ENCODE measurements at regions not wholly inside any gene's neighbourhood (a gene's known extent, or its start where the extent isn't known, plus 50 kb on each side); places are given as distances from the start of the nearest gene placed in this dataset.

DNA sequence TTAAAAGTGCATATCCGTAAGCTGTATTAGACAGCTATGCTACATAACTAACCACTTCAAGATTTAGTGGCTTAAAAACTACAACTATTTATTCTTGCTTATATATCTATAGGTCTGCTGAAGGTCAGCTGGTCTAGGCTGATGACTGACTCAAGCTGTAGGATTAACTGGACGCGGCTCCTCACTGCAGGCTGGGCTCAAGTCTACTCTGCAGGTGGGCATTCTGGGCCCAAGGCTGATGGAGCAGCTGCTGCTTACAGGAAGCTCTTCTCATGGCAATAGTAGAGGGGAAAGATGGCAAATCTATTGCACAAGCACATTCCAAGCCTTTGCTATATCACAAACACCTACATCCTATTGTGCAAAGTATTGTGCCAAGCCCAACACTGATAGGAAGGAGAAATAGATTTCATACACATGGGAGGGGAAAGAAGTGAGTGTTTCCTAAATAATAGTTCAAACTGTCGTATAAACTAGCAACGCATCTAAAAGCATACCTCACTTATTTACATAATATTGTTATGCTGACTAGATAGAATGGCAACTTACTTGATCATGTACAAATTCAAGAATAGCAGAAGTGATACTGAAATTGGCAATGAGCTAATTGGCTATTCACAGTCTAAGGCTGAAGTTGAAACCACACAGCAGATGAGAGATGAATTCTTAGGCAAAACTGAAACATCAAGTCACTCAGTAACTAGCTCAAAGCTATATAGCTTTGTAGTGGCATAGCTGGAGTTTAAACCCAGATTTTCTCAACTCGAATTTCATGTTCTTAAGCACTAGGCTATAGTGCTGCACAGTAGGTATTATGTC, 263.8 kb downstream of the NKX6-1 start:
- TF ChIP-seq, protein P1, sequence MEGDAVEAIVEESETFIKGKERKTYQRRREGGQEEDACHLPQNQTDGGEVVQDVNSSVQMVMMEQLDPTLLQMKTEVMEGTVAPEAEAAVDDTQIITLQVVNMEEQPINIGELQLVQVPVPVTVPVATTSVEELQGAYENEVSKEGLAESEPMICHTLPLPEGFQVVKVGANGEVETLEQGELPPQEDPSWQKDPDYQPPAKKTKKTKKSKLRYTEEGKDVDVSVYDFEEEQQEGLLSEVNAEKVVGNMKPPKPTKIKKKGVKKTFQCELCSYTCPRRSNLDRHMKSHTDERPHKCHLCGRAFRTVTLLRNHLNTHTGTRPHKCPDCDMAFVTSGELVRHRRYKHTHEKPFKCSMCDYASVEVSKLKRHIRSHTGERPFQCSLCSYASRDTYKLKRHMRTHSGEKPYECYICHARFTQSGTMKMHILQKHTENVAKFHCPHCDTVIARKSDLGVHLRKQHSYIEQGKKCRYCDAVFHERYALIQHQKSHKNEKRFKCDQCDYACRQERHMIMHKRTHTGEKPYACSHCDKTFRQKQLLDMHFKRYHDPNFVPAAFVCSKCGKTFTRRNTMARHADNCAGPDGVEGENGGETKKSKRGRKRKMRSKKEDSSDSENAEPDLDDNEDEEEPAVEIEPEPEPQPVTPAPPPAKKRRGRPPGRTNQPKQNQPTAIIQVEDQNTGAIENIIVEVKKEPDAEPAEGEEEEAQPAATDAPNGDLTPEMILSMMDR (IDR thresholded peaks at IDR 0.05; ENCODE audit: low read depth, low read length, missing control alignments), result no peak
- H3K4me3 ChIP-seq (replicated peaks; ENCODE audit: low read depth, low read length), result no peak overlapping the region
- DNase-seq (ENCODE audit: extremely low read depth, low read depth), result no peak

DNA sequence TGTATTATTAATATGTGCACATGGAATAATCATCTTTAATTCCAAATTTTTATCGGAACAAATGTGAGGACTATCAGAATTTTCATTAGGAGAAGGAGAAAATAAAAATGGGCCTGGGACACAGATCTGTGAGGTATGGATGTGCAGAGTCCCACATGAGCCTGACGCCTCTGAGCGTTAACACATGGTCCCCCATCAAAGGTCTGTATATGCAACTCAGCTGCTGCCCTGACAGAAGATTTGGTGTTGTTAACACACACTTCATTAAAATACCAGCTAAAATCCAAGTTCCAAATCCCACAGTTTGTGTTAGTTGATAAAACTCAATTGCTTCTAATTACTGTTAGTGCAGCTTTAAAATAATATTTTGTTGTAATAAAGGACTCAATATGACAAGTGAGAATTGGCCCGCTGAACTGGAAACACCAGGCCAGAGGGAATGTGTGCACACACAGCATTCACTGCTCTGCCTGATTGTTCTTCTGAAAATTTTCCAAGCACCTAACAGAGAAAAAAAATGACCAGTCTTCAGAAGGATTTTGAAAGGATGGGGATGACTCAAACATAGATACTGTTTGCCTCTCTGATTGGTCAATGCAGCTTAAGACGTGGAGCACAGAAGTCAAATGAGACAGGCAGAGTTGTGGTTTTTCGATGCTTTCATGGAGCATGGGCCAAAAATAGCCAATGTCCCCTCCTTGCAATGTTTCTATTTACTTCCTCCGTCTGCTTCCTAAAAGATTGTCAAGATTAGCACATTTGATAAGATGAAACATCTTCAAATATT, 266.6 kb downstream of the NKX6-1 start:
- no peak for DNase-seq (ENCODE audit: extremely low read depth, low read depth)
- TF ChIP-seq, protein P1 (IDR thresholded peaks at IDR 0.05; ENCODE audit: low read depth, low read length, missing control alignments), result no peak
- no peak overlapping the region for H3K4me3 ChIP-seq (replicated peaks; ENCODE audit: low read depth, low read length)

DNA sequence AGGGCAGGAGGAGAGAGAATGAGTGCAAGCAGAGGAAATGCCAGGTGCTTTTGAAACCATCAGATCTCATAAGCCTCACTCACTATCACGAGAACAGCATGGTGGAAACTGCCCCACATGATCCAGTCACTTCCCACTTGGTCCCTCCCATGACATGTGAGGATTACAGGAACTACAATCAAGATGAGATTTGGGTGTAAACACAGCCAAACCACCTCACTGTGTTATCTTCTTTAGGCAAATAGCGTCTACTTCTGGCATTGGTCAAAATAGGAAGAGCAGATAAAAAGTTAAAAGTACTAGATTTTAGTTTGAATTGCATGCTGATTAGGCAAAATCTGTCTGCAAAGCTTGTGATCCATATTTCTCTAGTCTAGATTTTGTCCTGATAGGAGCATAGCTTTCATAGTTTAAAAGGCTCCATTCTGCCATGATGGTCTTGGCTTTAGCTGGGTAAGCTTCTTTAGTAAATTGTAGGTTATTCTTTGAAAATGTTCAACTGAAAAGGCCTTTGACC, 267.5 kb downstream of the NKX6-1 start:
- no peak for DNase-seq (ENCODE audit: extremely low read depth, low read depth)
- no peak overlapping the region for H3K4me3 ChIP-seq (replicated peaks; ENCODE audit: low read depth, low read length)
- TF ChIP-seq, protein P1 (IDR thresholded peaks at IDR 0.05; ENCODE audit: low read depth, low read length, missing control alignments), result no peak

DNA sequence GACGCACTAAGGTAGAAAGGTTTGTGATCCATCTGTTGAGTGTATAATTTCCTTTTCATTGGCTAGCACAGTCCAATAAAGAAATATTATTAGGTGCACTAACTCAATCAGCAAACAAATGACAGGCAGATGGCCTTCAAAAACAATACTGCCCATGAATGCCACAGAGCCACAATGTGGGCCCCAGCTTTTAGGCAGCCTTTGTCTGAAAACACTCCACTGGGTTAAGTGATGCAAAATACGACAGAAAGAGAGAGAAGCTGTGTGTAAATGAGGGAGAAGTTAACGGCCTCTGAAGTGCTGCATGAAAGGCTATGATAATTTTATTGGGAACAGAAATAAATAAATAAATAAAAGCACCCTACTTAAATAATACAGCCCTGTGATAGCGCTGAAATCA, 274.6 kb downstream of the NKX6-1 start:
- DNase-seq (ENCODE audit: extremely low read depth, low read depth), result no peak
- TF ChIP-seq, protein P1 (IDR thresholded peaks at IDR 0.05; ENCODE audit: low read depth, low read length, missing control alignments), result no peak
- H3K4me3 ChIP-seq (replicated peaks; ENCODE audit: low read depth, low read length), result no peak overlapping the region

DNA sequence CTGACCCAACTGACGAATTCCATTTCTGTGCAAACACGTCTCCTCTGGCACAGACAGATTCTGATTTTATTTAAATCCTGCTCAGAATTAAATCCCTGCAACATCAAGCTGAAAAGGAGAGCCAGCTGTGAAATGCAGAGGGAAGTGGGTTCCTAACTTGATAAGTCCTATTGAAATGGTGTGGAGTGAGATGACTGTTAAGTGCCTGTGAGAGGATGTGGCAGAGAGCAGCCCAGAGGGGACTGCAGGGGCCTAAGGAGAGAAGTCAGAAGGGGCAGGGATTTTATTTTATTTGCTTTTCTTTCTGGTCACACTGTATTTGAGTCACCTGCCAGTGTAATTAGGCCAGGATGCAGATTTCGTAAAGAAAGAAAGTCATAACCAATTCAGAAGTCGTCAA, 277.4 kb downstream of the NKX6-1 start:
- no peak for DNase-seq (ENCODE audit: extremely low read depth, low read depth)
- TF ChIP-seq, protein P1 (IDR thresholded peaks at IDR 0.05; ENCODE audit: low read depth, low read length, missing control alignments), result no peak
- no peak overlapping the region for H3K4me3 ChIP-seq (replicated peaks; ENCODE audit: low read depth, low read length)

DNA sequence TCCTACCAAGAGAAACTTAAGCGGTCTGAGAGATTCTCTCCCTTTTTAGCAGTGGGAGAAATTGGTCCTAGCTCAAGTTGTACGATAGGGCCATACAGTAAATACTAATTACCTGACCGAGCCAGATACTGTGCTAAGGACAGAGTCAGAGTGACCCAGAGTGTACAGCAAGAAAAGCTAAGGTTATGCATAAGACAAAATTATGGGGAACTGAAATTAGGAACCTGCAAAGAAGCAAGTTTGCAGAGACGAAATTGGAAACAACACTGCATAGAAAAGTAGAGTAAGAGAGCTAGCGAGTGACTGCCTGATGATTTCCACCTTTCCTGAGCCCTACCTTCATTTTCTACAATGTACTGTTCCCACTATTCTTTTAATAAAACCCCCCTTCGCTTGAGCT, 278.1 kb downstream of the NKX6-1 start:
- H3K4me3 ChIP-seq (replicated peaks; ENCODE audit: low read depth, low read length), result no peak overlapping the region
- TF ChIP-seq, protein P1 (IDR thresholded peaks at IDR 0.05; ENCODE audit: low read depth, low read length, missing control alignments), result no peak
- no peak for DNase-seq (ENCODE audit: extremely low read depth, low read depth)

Measured in HFF-Myc (cell line).